Ammon's horn (tissue), 1 donor: ENCODE measurements at regions not wholly inside any gene's neighbourhood (a gene's known extent, or its start where the extent isn't known, plus 50 kb on each side); places are given as distances from the start of the nearest gene placed in this dataset.
"Not testable (repeated sequence)": the region's sequence is repeated elsewhere in the genome, so short reads cannot be mapped to it uniquely, and the experiment has no call there.

ENCODE experiments used
- DNase-seq: peaks from one replicate; pipeline ENCODE4 v3.0.0-alpha.2; 2016; ENCODE audit warnings: low spot score

GRCh38 chr10:125605167-125605566 lies 77.8 kb downstream of the TEX36 start:
- no peak for DNase-seq

GRCh38 chr10:125602825-125603224 lies 80.1 kb downstream of the TEX36 start:
- DNase-seq, result no peak

GRCh38 chr10:125599194-125599593 lies 83.8 kb downstream of the TEX36 start:
- no peak for DNase-seq

- no peak for DNase-seq
These were observed 87.1 kb downstream of the TEX36 start for GRCh38 chr10:125595911-125596310.

- no peak for DNase-seq
These were observed 89.3 kb downstream of the TEX36 start for GRCh38 chr10:125593644-125594043.

GRCh38 chr10:125592897-125593296 lies 90.1 kb downstream of the TEX36 start:
- DNase-seq, result no peak

GRCh38 chr10:125591886-125592285 lies 91.1 kb downstream of the TEX36 start:
- no peak for DNase-seq

- DNase-seq, result not testable (repeated sequence)
These were observed 94.2 kb downstream of the TEX36 start for GRCh38 chr10:125588738-125589137.

GRCh38 chr10:125584954-125585353 lies 98.0 kb downstream of the TEX36 start:
- DNase-seq, result no peak

- DNase-seq, result no peak
These were observed 104.2 kb downstream of the TEX36 start for GRCh38 chr10:125578658-125579315.

- DNase-seq, result no peak
These were observed 107.1 kb downstream of the TEX36 start for GRCh38 chr10:125575843-125576242.

- no peak for DNase-seq
These were observed 114.8 kb downstream of the TEX36 start for GRCh38 chr10:125568156-125568555.

- DNase-seq, result no peak
These were observed 115.4 kb downstream of the TEX36 start for GRCh38 chr10:125567529-125567928.

GRCh38 chr10:125565046-125565445 lies 117.9 kb downstream of the TEX36 start:
- no peak for DNase-seq

GRCh38 chr10:125564570-125564969 lies 118.4 kb downstream of the TEX36 start:
- DNase-seq, result no peak

- no peak for DNase-seq
These were observed 120.2 kb downstream of the TEX36 start for GRCh38 chr10:125562737-125563136.

GRCh38 chr10:125560947-125561346 lies 122.0 kb downstream of the TEX36 start:
- DNase-seq, result no peak

- no peak for DNase-seq
These were observed 123.8 kb downstream of the TEX36 start for GRCh38 chr10:125559210-125559609.

- no peak for DNase-seq
These were observed 125.0 kb downstream of the TEX36 start for GRCh38 chr10:125557801-125558505.

- DNase-seq, result no peak
These were observed 125.7 kb downstream of the TEX36 start for GRCh38 chr10:125557311-125557710.

GRCh38 chr10:125556882-125557281 lies 126.1 kb downstream of the TEX36 start:
- DNase-seq, result no peak

GRCh38 chr10:125555743-125556142 lies 127.2 kb downstream of the TEX36 start:
- DNase-seq, result no peak

GRCh38 chr10:125555267-125555666 lies 127.7 kb downstream of the TEX36 start:
- no peak for DNase-seq

GRCh38 chr10:125554753-125555152 lies 128.2 kb downstream of the TEX36 start:
- no peak for DNase-seq
